ENCODE measurements at regions not wholly inside any gene's neighbourhood (a gene's known extent, or its start where the extent isn't known, plus 50 kb on each side); places are given as distances from the start of the nearest gene placed in this dataset.

DNA sequence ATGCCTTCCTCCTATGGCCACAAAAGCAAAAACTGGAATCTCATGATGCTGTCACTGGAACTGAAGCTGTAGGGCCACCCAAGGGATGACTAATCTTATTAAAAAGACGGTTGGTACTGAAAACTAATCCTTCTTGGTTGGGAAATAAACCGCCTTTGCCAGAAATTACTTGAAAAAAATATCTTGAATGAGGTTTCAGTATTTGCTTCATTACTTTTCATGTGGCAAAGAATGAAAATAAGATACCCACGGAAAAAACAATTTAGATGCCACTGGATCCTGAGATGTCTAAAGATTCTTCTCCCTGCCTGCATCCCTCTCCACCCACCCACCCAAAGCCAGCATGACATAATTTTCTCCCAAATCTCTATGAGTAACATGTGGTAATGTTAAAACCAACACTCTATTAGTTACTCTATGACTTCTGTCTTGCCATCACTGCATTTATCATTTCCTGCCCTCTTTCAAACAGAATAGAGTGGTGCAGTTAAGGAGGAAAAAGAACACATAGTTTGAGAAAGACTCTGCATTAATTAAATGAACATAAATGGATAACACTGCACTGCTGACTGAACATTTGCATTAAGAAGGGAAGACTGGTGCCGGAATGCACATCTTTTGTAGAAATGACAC lies 111.8 kb upstream of the DPH6 start:
- DNase-seq: no peak

GRCh38 chr15:35663956-35664355 lies 118.0 kb upstream of the DPH6 start:
- DNase-seq: no peak

DNA sequence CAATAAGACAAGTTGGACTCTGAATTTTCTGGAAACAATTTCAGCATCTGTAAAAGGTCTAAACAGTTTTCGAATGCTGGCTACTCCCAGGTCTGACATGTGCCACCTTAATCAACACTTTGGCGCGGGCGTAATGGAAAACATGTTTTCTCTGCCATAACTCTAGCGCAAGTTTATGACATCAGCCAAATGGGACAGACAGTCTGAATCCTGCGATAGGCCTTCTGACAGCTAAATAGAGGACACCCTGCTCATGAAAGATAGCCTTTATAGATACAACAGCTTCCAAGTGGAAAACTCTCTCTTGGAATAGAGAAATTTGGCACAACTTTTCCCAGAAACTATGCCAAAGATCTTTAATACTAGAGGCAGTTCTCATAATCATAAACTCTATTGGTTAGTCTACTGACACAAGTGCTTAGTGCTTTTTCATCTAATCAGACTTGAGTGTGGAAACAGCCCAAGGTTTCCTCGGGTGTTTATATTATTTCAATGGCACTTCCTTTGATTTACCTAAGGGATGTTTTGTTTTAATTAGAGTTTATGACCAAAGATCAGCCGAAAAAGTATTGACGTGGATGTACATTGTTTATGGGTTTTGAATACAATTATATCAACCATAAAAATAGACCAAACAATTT lies 120.1 kb upstream of the DPH6 start:
- DNase-seq: no peak

GRCh38 chr15:35667908-35668307 lies 121.9 kb upstream of the DPH6 start:
- DNase-seq: no peak

GRCh38 chr15:35669021-35669420 lies 123.1 kb upstream of the DPH6 start:
- no peak for DNase-seq

DNA sequence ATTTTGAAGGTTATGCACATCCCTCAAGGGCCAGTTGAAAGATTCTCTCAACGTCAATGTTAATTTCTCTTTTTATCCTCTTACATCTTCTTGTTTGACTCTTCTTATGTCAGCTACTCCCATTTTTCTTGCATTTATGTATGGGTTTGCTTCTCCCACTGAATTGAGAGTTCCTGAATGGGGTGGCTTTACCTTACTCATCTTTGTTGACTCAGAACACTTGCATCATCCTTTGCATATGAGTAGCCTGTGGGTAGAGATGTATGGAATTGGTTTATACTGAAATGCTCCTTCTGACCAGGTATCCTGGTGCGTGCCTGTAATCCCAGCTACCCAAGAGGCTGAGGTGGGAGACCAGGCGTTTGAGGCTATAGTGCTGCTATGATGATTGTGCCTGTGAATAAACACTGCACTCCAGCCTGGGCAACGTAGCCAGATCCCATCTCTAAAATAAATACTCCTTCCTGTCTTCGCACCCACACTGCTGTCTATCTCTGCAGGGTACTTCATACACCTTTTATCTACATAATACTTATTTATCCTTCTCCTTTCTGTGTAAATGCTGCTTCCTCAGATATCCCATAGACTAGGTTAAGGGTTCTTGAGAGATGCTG lies 123.6 kb upstream of the DPH6 start:
- no peak for DNase-seq

DNA sequence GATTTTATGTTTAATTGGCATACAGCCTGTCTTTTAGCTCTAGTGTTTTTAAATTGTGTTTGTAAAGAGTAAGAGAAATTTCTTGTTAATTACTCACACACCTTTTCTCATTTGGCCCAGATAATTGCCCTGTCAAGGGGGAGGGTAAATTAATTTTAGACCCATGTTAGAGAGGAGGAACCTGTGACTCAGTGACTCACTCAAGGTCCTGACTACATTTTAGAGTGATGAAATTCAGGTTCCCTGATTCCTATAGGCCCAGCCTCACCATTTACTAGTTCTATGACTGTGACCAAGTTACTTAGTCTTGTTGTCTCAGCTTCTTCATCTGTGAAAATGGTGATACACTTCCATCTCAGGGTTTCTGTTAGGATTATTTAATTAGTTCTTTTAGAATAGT lies 125.2 kb upstream of the DPH6 start:
- DNase-seq: no peak

DNA sequence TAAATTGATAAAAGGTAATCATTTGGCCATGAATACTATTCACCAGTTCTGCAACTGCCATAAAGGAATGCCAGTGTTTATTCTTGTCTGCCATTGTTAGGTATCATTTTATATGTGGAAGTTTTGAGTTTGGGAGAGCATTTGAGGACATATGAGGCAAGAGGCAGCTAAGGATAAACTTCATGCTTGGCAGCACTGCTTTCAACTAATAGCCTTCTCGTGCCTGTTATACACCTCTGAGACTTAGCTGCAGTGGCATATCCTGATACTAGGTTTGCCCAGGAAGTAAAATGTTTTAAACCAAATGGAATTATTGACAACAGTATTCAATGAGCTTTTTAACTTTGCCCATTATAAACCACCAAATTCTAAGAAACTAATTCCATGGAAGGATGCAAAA lies 126.0 kb upstream of the DPH6 start:
- DNase-seq: no peak

DNA sequence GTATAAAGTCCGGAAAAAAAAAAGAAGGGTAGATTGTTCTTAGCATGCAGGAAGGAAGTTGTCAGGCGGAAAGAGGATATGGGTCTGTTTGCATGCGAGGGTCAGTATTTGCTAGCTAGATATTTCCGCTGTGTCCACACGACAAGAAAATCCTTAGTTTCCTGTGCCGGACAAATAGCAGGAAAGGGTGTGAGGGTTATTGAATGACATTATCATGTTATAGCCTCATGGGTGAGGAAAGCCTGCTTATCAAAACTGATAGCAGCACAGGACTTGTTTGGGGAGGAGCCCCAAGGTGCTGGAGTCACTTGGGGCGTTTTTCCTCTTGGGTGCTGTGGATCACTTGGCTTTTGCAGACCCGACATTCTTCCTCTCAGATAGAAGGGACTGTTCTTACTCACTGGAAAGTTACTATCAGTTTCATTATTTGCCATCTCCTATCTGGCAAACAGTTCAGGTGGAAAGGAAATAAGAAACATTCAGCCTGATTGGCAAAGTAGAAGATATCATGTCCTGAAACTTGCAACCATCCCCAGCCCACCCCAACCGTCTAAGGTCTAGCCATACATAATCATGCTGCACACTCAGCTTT lies 127.2 kb upstream of the DPH6 start:
- DNase-seq: no peak

- DNase-seq: no peak
Measured at GRCh38 chr15:35674873-35675781, 129.2 kb upstream of the DPH6 start.

- DNase-seq: no peak
Measured at GRCh38 chr15:35678774-35679173, 132.8 kb upstream of the DPH6 start.

GRCh38 chr15:35679186-35679585 lies 133.2 kb upstream of the DPH6 start:
- no peak for DNase-seq

GRCh38 chr15:35680951-35681350 lies 135.0 kb upstream of the DPH6 start:
- DNase-seq: no peak

- no peak for DNase-seq
Measured at GRCh38 chr15:35686347-35686746, 140.4 kb upstream of the DPH6 start.

- no peak for DNase-seq
Measured at GRCh38 chr15:35689266-35689665, 143.3 kb upstream of the DPH6 start.

GRCh38 chr15:35690089-35690488 lies 144.1 kb upstream of the DPH6 start:
- no peak for DNase-seq

DNA sequence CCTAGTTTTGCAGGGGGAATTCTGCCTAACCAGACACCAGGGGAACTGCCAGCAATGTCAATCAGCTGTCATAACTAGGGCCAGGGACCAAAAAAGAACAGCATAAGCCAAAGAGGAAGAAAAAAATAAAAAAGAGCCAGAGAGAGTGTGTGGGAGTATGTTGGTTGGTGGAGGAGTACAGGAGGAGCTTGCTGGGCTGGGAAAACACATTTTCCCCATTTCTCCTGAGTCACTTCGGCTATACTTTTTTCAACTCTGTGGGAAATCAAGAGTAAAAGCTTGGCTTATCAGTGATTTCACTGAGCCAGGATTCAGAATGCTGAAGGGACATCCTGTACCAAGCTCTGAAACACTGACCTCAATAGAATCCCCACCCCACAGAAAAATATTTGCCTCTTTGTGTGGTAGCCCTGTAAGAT lies 144.7 kb upstream of the DPH6 start:
- DNase-seq: no peak

DNA sequence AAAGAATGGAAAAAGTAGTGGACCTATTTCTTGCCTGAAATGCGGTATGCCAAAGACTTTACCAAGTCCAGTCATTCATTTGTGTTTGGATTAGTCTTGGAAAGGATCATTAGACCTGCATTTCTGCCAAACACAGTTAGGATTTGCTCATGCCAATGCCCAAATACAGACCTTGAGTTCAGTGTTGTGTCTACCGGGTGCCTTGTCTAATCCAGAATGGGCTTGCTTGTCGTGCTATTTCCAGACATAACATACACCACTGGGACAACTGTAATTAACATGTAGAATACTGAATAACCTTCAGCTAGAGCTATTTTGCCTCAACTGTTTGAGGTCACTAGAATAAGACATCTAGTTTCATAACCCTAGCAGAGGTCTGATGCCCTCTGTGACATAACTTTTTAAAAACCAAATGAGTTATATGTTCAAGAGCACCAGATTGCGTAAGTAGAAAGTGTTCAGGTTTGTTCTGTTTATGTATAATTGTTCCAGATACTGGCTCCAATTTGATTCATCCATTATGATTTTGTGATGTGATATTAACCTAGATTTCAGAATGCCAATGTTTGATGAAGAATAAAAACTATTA lies 145.3 kb upstream of the DPH6 start:
- no peak for DNase-seq

- DNase-seq: no peak
Measured at GRCh38 chr15:35691891-35692867, 146.2 kb upstream of the DPH6 start.

DNA sequence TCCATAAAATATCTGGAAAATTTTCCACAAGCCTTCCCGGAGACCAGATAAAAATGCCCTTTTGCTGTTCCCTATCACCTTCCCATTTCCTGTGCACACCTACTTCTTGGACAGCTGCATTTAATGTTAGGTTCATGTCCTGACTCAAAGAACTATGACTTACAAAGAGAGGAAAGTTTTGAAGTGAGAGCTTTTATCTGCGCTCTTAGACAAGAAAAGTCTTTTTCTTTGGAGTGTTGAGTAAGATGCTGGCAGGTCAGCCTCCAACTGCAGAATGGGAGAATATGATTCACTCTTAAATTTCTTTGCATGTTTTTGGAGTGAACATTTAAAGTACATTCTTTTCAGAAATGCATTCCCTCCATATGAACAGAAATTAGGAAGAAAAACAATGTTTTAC lies 147.3 kb upstream of the DPH6 start:
- no peak for DNase-seq

DNA sequence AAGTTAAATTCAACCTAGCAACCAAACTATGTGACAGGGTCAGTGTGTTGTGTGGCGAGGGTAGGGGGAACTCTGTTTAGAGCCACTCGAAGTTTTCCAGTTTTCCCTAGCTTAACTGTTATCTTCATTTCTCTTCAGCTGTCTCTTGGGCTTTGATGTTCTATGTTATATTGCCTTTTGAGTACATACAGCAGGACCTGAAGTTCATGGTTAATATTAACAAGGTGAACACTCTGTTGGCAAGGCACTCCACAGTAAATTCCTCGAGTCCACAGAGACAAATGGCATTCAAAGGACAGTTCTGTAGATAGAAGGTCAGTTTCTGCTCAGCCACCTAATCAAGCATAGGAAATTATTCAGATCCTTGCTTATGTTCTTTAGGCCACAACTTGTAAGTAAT lies 147.9 kb upstream of the DPH6 start:
- no peak for DNase-seq
